RWPE2 (cell line): ENCODE measurements at regions not wholly inside any gene's neighbourhood (a gene's known extent, or its start where the extent isn't known, plus 50 kb on each side); places are given as distances from the start of the nearest gene placed in this dataset.

Experiments
- ATAC-seq: fragments of 200-7000 bp; cut with Tn5 transposase; 3 replicates; pipeline ENCODE4 v1.9.1; 2021; ENCODE audit warnings: low read depth
- DNase-seq: peaks from one replicate; pipeline ENCODE4 v3.0.0-alpha.2; 2020; ENCODE audit warnings: low spot score
- H3K27ac ChIP-seq: fragments of 450-650 bp; 2 replicates; pipeline ENCODE4 v1.5.1; 2017; ENCODE audit warnings: mild to moderate bottlenecking; ENCODE audit not compliant: poor library complexity, severe bottlenecking
- H3K27me3 ChIP-seq: fragments of 250-450 bp; sonication (Bioruptor Pico); 2 replicates; pipeline ENCODE4 v1.5.1; 2021; ENCODE audit warnings: mild to moderate bottlenecking, moderate library complexity; ENCODE audit not compliant: insufficient read depth, poor library complexity, severe bottlenecking
- H3K36me3 ChIP-seq: fragments of 250-450 bp; sonication (Bioruptor Pico); 2 replicates; pipeline ENCODE4 v1.5.1; 2020; ENCODE audit warnings: low read depth, mild to moderate bottlenecking, moderate library complexity
- H3K4me1 ChIP-seq: fragments of 250-450 bp; sonication (Bioruptor Pico); 2 replicates; pipeline ENCODE4 v1.5.1; 2021; ENCODE audit warnings: mild to moderate bottlenecking, moderate library complexity; ENCODE audit not compliant: insufficient read depth, poor library complexity, severe bottlenecking
- H3K4me3 ChIP-seq: fragments of 250-450 bp; sonication (Bioruptor Pico); 2 replicates; pipeline ENCODE4 v1.5.1; 2021; ENCODE audit warnings: mild to moderate bottlenecking, moderate library complexity; ENCODE audit not compliant: severe bottlenecking
- H3K9me3 ChIP-seq: fragments of 250-450 bp; sonication (Bioruptor Pico); 2 replicates; pipeline ENCODE4 v1.5.1; 2021; ENCODE audit warnings: mild to moderate bottlenecking, moderate library complexity; ENCODE audit not compliant: severe bottlenecking
- CTCF ChIP-seq: fragments of 450-650 bp; IDR thresholded peaks from one replicate; pipeline ENCODE4 v1.5.1; 2017; ENCODE audit warnings: mild to moderate bottlenecking, moderate library complexity; ENCODE audit not compliant: poor library complexity, severe bottlenecking

- ATAC-seq (no peak), DNase-seq (no peak)
- no peak for TF ChIP-seq CTCF
- Histone ChIP-seq H3K4me1 (no peaks in the 10 kb centered on the region), H3K9me3 (no peaks in the 10 kb centered on the region), H3K4me3 (no peak overlapping the region), H3K27me3 (peaks cover 8% of the 10 kb centered on the region), H3K36me3 (no peaks in the 10 kb centered on the region), H3K27ac (no peak overlapping the region)
Observed at GRCh38 chr2:137729305-137729704, 235.0 kb upstream of the HNMT start.

- Histone ChIP-seq H3K27ac (no peak overlapping the region), H3K27me3 (no peaks in the 10 kb centered on the region), H3K4me1 (no peaks in the 10 kb centered on the region), H3K36me3 (no peaks in the 10 kb centered on the region), H3K4me3 (no peak overlapping the region), H3K9me3 (no peaks in the 10 kb centered on the region)
- TF ChIP-seq CTCF = no peak
- DNase-seq = no peak
- no peak for ATAC-seq
Observed at GRCh38 chr2:137737559-137737958, 226.7 kb upstream of the HNMT start.

- ATAC-seq (no peak), DNase-seq (no peak)
- H3K27ac ChIP-seq = no peak overlapping the region
- no peaks in the 10 kb centered on the region for H3K36me3 ChIP-seq
- H3K4me3 ChIP-seq = no peak overlapping the region
- H3K9me3 ChIP-seq = no peaks in the 10 kb centered on the region
- H3K27me3 ChIP-seq = no peaks in the 10 kb centered on the region
- TF ChIP-seq CTCF = no peak
- no peaks in the 10 kb centered on the region for H3K4me1 ChIP-seq
Observed at GRCh38 chr2:137741784-137742362, 222.4 kb upstream of the HNMT start.

GRCh38 chr2:137747509-137747908 lies 216.8 kb upstream of the HNMT start:
- TF ChIP-seq CTCF = no peak
- Histone ChIP-seq H3K36me3 (no peaks in the 10 kb centered on the region), H3K27ac (no peak overlapping the region), H3K9me3 (no peaks in the 10 kb centered on the region), H3K4me1 (no peaks in the 10 kb centered on the region), H3K4me3 (no peak overlapping the region), H3K27me3 (no peaks in the 10 kb centered on the region)
- DNase-seq (no peak), ATAC-seq (no peak)

- DNase-seq (no peak), ATAC-seq (no peak)
- Histone ChIP-seq H3K4me1 (no peaks in the 10 kb centered on the region), H3K9me3 (no peaks in the 10 kb centered on the region), H3K27me3 (no peaks in the 10 kb centered on the region), H3K27ac (no peak overlapping the region), H3K36me3 (no peaks in the 10 kb centered on the region), H3K4me3 (no peak overlapping the region)
- TF ChIP-seq CTCF = no peak
Observed at GRCh38 chr2:137748533-137748932, 215.7 kb upstream of the HNMT start.
